DMS153 treated with DMSO at 0.1 percent for 48 hours (cell line): ENCODE measurements at regions not wholly inside any gene's neighbourhood (a gene's known extent, or its start where the extent isn't known, plus 50 kb on each side); places are given as distances from the start of the nearest gene placed in this dataset.
"Not testable (repeated sequence)": the region's sequence is repeated elsewhere in the genome, so short reads cannot be mapped to it uniquely, and the experiment has no call there.

Source experiments
- DNase-seq: peaks from one replicate; lab custom pipeline; 2025; ENCODE audit not compliant: unreplicated experiment; lab: John Stamatoyannopoulos, UW

- DNase-seq, result no peak
These were observed 187.0 kb upstream of the COL3A1 start for GRCh38 chr2:188787021-188787657.

DNA sequence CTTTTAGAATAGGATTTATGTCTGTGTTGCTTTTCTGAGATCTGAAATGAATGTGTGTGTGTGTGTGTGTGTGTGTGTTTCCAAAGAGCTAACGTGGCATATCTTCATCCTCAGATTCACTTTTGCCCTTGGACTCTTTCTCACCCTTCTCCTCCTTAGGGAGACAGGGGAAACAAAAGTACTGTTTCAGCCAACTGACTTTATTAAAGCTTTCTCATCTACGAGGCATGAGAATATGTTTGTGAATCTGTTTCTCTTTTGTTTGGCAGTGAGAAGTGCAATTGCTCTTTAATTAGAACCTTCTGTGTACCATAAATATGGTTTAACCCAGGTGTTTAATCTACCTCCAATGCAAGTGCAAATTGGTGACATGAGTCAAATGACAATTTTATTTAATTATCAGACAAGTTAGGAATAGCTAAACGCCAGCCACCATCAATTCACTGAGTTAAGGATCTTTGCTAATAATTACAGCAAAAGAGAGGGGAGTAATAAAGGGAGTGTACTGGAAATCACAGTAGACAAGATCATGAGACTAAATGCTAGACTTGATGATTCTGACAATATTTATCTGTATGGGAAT, 186.4 kb upstream of the COL3A1 start:
- DNase-seq, result no peak

- no peak for DNase-seq
These were observed 185.6 kb upstream of the COL3A1 start for GRCh38 chr2:188788621-188789020.

- DNase-seq, result no peak
These were observed 184.2 kb upstream of the COL3A1 start for GRCh38 chr2:188789951-188790350.

- not testable (repeated sequence) for DNase-seq
These were observed 179.7 kb upstream of the COL3A1 start for GRCh38 chr2:188794453-188794852.

DNA sequence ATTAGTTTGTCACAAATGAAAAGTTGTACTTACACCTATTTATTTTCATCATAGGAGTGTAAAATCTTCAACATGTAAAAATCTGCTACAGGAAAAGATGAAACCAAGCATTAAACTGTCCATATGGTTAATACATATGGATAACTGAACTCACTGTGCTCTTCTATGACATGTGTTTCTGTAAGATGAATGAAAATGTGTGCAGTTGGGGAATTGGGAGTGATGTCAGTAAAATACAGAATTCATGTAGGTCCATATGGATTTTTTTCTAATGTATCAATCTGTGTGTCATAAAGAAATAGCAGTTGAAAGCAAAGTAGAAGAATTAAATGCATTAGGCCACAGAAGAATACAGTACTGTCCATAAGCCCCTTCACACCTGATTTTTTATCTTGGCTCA, 178.4 kb upstream of the COL3A1 start:
- DNase-seq, result no peak

DNA sequence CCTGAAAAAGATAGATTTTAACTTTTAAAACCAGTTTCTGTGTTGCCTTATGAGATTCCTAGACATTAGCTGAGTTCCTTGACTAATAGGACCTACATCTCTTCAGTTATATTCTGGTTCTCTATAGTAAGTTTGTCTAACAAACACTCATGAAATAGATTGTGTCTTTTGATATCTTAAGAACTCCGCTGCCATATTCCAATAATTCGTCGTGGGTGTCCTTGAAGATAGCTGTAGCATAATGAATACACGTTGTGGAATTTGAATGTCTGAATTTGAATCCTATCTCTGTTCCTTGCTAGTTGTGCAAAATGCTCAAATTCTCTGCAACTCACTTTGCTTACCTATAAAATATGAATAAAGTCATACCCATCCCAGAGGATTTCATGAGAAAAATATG, 176.8 kb upstream of the COL3A1 start:
- DNase-seq, result no peak

DNA sequence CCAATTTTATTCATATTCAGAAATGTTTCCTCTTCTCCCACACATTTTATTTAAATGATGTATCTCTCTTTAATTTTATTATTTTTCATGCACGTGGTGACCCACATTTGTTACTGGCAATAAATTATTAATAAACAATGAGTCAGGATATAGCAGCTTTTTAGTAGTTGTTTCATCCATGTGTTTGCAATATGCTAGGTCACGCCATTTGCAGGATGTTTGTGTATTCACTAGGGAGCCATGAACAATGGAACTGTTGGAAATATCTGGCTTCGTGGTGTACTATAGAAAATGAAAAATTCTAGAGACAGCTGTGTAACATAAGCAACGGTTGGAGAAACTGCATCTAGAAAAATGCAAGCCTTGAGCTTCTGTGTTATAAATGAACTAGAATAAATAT, 176.0 kb upstream of the COL3A1 start:
- DNase-seq, result no peak

GRCh38 chr2:188805219-188805618, 169.0 kb upstream of the COL3A1 start:
- DNase-seq, result no peak

GRCh38 chr2:188808947-188809355, 165.2 kb upstream of the COL3A1 start:
- no peak for DNase-seq

- no peak for DNase-seq
These were observed 163.6 kb upstream of the COL3A1 start for GRCh38 chr2:188810586-188810985.

GRCh38 chr2:188811522-188811921, 162.7 kb upstream of the COL3A1 start:
- DNase-seq, result no peak

- DNase-seq, result no peak
These were observed 160.9 kb upstream of the COL3A1 start for GRCh38 chr2:188813315-188813714.

DNA sequence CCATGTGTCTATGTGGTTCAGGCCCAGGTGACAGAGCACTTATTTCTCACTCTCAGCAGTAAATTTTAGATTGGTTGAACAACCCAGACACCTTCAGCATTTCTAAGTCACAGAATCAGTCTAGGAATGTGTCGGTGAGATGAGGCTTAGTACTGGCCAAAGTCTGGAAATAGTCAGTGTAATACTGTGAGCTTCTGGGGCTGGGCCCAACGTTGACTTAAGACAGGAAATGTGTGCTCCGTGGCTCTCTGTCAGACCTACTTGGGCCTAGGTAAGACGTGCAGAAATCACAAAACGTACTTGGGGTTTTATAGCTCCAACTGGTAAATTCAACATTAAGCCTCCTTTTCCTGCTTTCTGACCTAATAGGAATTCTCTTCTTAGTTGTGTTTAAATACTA, 160.3 kb upstream of the COL3A1 start:
- DNase-seq, result no peak

GRCh38 chr2:188819011-188819410, 155.2 kb upstream of the COL3A1 start:
- no peak for DNase-seq

DNA sequence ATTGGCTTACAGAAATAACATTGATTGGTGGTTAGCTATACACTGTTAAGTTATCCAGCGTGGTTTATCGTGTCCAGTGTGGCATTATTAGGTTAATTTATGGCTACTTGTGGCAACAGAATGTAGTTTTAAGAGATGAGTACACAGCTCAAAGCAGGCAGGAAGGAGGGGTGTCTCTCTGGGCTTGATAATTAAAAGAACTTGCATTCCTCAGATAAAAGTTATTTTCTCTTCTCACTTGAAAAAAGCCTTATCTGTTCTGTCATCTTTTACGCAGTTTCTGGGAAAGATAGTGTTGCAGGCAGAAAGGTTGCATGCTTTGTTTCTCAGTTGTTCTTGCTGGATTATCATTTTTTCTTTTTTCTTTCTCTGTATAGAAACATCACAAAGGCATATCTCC, 154.4 kb upstream of the COL3A1 start:
- no peak for DNase-seq

- no peak for DNase-seq
These were observed 153.6 kb upstream of the COL3A1 start for GRCh38 chr2:188820576-188820975.

- DNase-seq, result no peak
These were observed 150.0 kb upstream of the COL3A1 start for GRCh38 chr2:188824125-188824524.

DNA sequence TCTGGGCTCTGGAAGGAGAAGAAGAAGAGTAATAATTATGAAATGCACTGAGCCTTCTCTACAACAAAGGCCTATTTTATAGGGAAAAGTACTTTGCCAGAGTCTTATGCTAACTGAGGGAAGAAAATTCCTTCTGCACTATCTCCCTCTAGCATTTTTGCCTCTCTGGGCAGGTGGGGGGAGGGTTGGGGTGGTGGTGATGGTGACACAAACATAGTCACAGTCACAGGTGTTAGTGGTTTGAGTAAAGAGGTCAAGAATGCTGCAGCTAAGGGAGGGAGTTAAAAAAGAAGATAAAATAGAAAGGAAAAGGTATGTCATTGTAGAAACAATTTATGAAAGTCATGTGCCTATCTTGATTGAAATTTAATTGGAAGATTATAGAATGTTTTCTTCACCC, 140.8 kb upstream of the COL3A1 start:
- DNase-seq, result no peak

- no peak for DNase-seq
These were observed 140.4 kb upstream of the COL3A1 start for GRCh38 chr2:188833799-188834198.

- no peak for DNase-seq
These were observed 139.2 kb upstream of the COL3A1 start for GRCh38 chr2:188835006-188835405.

GRCh38 chr2:188835821-188836220, 138.4 kb upstream of the COL3A1 start:
- no peak for DNase-seq

- DNase-seq, result no peak
These were observed 128.5 kb upstream of the COL3A1 start for GRCh38 chr2:188845692-188846091.
